HCT116 (cell line): ENCODE measurements at regions not wholly inside any gene's neighbourhood (a gene's known extent, or its start where the extent isn't known, plus 50 kb on each side); places are given as distances from the start of the nearest gene placed in this dataset.

Source experiments
- ATAC-seq: fragments of 200-7000 bp; cut with Tn5 transposase; 2 replicates; pipeline ENCODE4 v1.9.1; 2020; ENCODE audit warnings: mild to moderate bottlenecking, moderate library complexity
- BruUV-seq: library from RNA; stranded (reverse); fragments of 400-500 nt; replicated peaks from 2 replicates; lab custom pipeline; 2021; lab: Mats Ljungman, UMichigan
- CTCF ChIA-PET: fragments of 300-600 bp; sonication (Branson Sonifier 250); formaldehyde crosslinking; loops from one replicate; lab custom pipeline; 2021; ENCODE audit warnings: antibody characterized with exemption; lab: Charles Lee
- POLR2A ChIA-PET: fragments of 300-600, 350-600 bp; sonication (Branson Sonifier 250); formaldehyde crosslinking; loops from one replicate; lab custom pipeline; 2021; ENCODE audit warnings: antibody characterized with exemption; lab: Charles Lee
- RAD21 ChIA-PET, 2 experiments: fragments of 300-600 bp; sonication (Branson Sonifier 250); formaldehyde crosslinking; loops; one replicate each; lab custom pipeline; 2023; ENCODE audit warnings: low total read pairs in 2 of 2; ENCODE audit not compliant: uncharacterized antibody in 2 of 2, unreplicated experiment in 2 of 2, low non-redundant PET in 1 of 2; lab: Charles Lee
- DNase-seq: peaks from one replicate; pipeline ENCODE4 v3.0.0-alpha.2; 2010; ENCODE audit warnings: low read depth, low spot score
- H2AFZ ChIP-seq: fragments of 200-600 bp; shearing (Covaris generic), sonication (generic); 2 replicates; pipeline ENCODE4 v1.6.1; 2017; ENCODE audit warnings: low read depth, mixed run types, mixed read lengths, antibody characterized with exemption, low read length; ENCODE audit not compliant: poor library complexity, severe bottlenecking
- H3K27ac ChIP-seq: 2 replicates; pipeline ENCODE4 v1.5.1; 2012; ENCODE audit warnings: low read depth, low read length
- H3K27me3 ChIP-seq: fragments of 200-600 bp; sonication (generic); 2 replicates; pipeline ENCODE4 v1.6.1; 2016; ENCODE audit warnings: mixed run types, low read length, mixed read lengths; ENCODE audit not compliant: insufficient read depth
- H3K36me3 ChIP-seq, 2 experiments: fragments of 200-500 bp in 1 of 2; fragments of 200-600 bp in 1 of 2; sonication (Bioruptor generic) in 1 of 2; sonication (generic) in 1 of 2; 2 replicates each; pipeline versions ENCODE4 v1.5.1 to v1.6.1; 2014 to 2016; ENCODE audit warnings: low read length in 2 of 2, inconsistent platforms in 1 of 2, mixed read lengths in 1 of 2, mixed run types in 1 of 2; ENCODE audit not compliant: insufficient read depth in 2 of 2, control insufficient read depth in 1 of 2
- H3K4me1 ChIP-seq, 2 experiments: fragments of 200-600 bp in 1 of 2; sonication (generic) in 1 of 2; 2 replicates each; pipeline versions ENCODE4 v1.5.1 to v1.6.1; 2012 to 2017; ENCODE audit warnings: low read length in 2 of 2, inconsistent platforms in 1 of 2, mild to moderate bottlenecking in 1 of 2, mixed read lengths in 1 of 2, mixed run types in 1 of 2, moderate library complexity in 1 of 2; ENCODE audit not compliant: insufficient read depth in 2 of 2, control insufficient read depth in 1 of 2
- H3K4me2 ChIP-seq: fragments of 200-600 bp; sonication (generic); 2 replicates; pipeline ENCODE4 v1.6.1; 2017; ENCODE audit warnings: mixed run types, low read length, mixed read lengths
- H3K4me3 ChIP-seq, 2 experiments: fragments of 200-600 bp in 1 of 2; sonication (generic) in 1 of 2; replicated peaks in 1 of 2; 2 replicates each; pipeline ENCODE4 v1.5.1; 2011 to 2016; ENCODE audit warnings: low read length in 2 of 2, control low read depth in 1 of 2, low read depth in 1 of 2, mild to moderate bottlenecking in 1 of 2, mixed read lengths in 1 of 2, mixed run types in 1 of 2
- H3K79me2 ChIP-seq: fragments of 200-600 bp; sonication (generic); 2 replicates; pipeline ENCODE4 v1.6.1; 2017; ENCODE audit warnings: mild to moderate bottlenecking, mixed run types, low read length, moderate library complexity, mixed read lengths; ENCODE audit not compliant: insufficient read depth
- H3K9ac ChIP-seq: fragments of 200-600 bp; sonication (generic); 2 replicates; pipeline ENCODE4 v1.6.1; 2016; ENCODE audit warnings: low read length, mixed read lengths
- H3K9me2 ChIP-seq: fragments of 200-600 bp; sonication (generic), shearing (Covaris generic); 2 replicates; pipeline ENCODE4 v1.6.1; 2017; ENCODE audit warnings: mixed run types, mild to moderate bottlenecking, moderate library complexity; ENCODE audit not compliant: insufficient read depth
- H3K9me3 ChIP-seq, 2 experiments: fragments of 200-500 bp in 1 of 2; fragments of 200-600 bp in 1 of 2; sonication (Bioruptor generic) in 1 of 2; sonication (generic) in 1 of 2; 2 replicates each; pipeline ENCODE4 v1.6.1; 2014 to 2017; ENCODE audit warnings: low read length in 2 of 2, mixed read lengths in 2 of 2, inconsistent platforms in 1 of 2, low read depth in 1 of 2, mild to moderate bottlenecking in 1 of 2, mixed run types in 1 of 2, moderate library complexity in 1 of 2; ENCODE audit not compliant: control insufficient read depth in 1 of 2, insufficient read depth in 1 of 2
- H4K20me1 ChIP-seq: fragments of 200-600 bp; sonication (generic), shearing (Covaris generic); 2 replicates; pipeline ENCODE4 v1.6.1; 2017; ENCODE audit warnings: mixed run types, mild to moderate bottlenecking, moderate library complexity; ENCODE audit not compliant: insufficient read depth
- CBX3 ChIP-seq: IDR thresholded peaks from 2 replicates; pipeline ENCODE4 v1.6.1; 2012; ENCODE audit warnings: low read depth
- CEBPB ChIP-seq: IDR thresholded peaks from 2 replicates; pipeline ENCODE4 v1.6.1; 2012; ENCODE audit warnings: low read depth
- EGR1 ChIP-seq: IDR thresholded peaks from 2 replicates; pipeline ENCODE4 v1.6.1; 2012; ENCODE audit warnings: low read depth
- ELF1 ChIP-seq: IDR thresholded peaks from 2 replicates; pipeline ENCODE4 v1.6.1; 2012; ENCODE audit warnings: low read depth, borderline replicate concordance
- EZH2 ChIP-seq: fragments of 200-600 bp; sonication (generic); IDR thresholded peaks from 2 replicates; pipeline ENCODE4 v1.6.1; 2017; ENCODE audit warnings: antibody characterized with exemption, mixed run types
- EZH2phosphoT487 ChIP-seq: fragments of 200-600 bp; IDR thresholded peaks from 2 replicates; pipeline ENCODE4 v1.6.1; 2018; ENCODE audit warnings: antibody characterized with exemption, borderline replicate concordance
- JUND ChIP-seq: IDR thresholded peaks from 2 replicates; pipeline ENCODE4 v1.6.1; 2012
- POLR2A ChIP-seq: IDR thresholded peaks from 2 replicates; pipeline ENCODE4 v1.7.0; 2011; ENCODE audit warnings: borderline replicate concordance; ENCODE audit not compliant: insufficient read depth, insufficient read length; ENCODE audit errors: extremely low read depth
- POLR2AphosphoS5 ChIP-seq: IDR thresholded peaks from 2 replicates; pipeline ENCODE4 v1.6.1; 2011; ENCODE audit warnings: mild to moderate bottlenecking, low read depth, low read length, moderate library complexity
- RAD21 ChIP-seq: IDR thresholded peaks from 2 replicates; pipeline ENCODE4 v1.6.1; 2012; ENCODE audit warnings: low read depth, mild to moderate bottlenecking
- SIN3A ChIP-seq: IDR thresholded peaks from 2 replicates; pipeline ENCODE4 v1.6.1; 2012; ENCODE audit warnings: low read depth
- SRF ChIP-seq: IDR thresholded peaks from 2 replicates; pipeline ENCODE4 v1.6.1; 2012; ENCODE audit warnings: low read depth
- YY1 ChIP-seq: IDR thresholded peaks from 2 replicates; pipeline ENCODE4 v1.6.1; 2011; ENCODE audit warnings: low read length, low read depth, moderate library complexity, mild to moderate bottlenecking; ENCODE audit not compliant: insufficient replicate concordance; ENCODE audit errors: extremely low read depth
- ZFX ChIP-seq: fragments of 450-650 bp; IDR thresholded peaks from 2 replicates; pipeline ENCODE4 v1.6.1; 2017
- intact Hi-C: fragments of 100-400 bp; cut with micrococcal nuclease; formaldehyde crosslinking; loops from 2 replicates; pipeline ENCODE4 v1.10.0; 2022
- TF ChIP-seq, protein P1 (sequence below): IDR thresholded peaks from 2 replicates; pipeline ENCODE4 v1.6.1; 2012
- TF ChIP-seq, protein P2 (sequence below): IDR thresholded peaks from 2 replicates; pipeline ENCODE4 v1.6.1; 2012
- TF ChIP-seq, protein P3 (sequence below): IDR thresholded peaks from 2 replicates; pipeline ENCODE4 v1.6.1; 2012; ENCODE audit warnings: low read depth
- TF ChIP-seq, protein P4 (sequence below), 3 experiments: fragments of 200-600 bp in 1 of 3; sonication (generic) in 1 of 3; IDR thresholded peaks in 2 of 3; conservative IDR thresholded peaks in 1 of 3; 2 replicates each; pipeline ENCODE4 v1.5.1; 2012 to 2017; ENCODE audit warnings: low read depth in 2 of 3, low read length in 2 of 3, antibody characterized with exemption in 1 of 3, borderline replicate concordance in 1 of 3, control low read depth in 1 of 3, mild to moderate bottlenecking in 1 of 3, mixed read lengths in 1 of 3, mixed run types in 1 of 3, moderate library complexity in 1 of 3; ENCODE audit not compliant: insufficient read depth in 1 of 3
- TF ChIP-seq, protein P5 (sequence below): IDR thresholded peaks from 2 replicates; pipeline ENCODE4 v1.6.1; 2011; ENCODE audit warnings: mild to moderate bottlenecking, low read length, moderate library complexity; ENCODE audit not compliant: insufficient replicate concordance; ENCODE audit errors: extremely low read depth

DNA sequence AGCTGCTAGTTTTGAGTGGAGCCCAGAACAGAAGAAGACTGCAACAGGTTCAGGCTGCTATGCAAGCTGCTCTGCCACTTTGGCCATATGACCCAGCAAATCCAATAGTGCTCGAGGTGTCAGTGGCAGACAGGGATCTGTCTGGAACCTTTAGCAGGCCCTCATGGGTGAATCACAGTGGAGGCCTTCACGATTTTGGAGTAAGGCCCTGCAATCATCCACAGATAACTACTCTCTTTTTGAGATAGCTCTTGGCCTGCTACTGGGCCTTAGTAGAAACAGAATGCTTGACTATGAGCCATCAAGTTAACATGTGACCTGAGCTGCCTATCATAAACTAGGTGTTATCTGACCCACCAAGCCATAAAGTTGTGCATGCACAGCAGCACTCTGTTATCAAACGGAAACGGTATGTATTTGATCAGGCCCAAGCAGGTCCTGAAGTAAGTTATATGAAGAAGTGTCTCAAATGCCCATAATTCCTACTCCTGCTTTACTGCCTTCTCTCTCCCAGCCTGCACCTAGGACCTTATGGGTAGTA is 116.9 kb upstream of the CCDC196 start:
- no peak overlapping the region for H3K9ac ChIP-seq
- H3K27ac ChIP-seq = no peak overlapping the region
- H3K4me1 ChIP-seq = no peaks in the 10 kb centered on the region
- no peak for DNase-seq
- H4K20me1 ChIP-seq = no peaks in the 10 kb centered on the region
- CTCF ChIA-PET = interaction anchor here (1.3 kb wide), 1 partner anchor 9 kb away, joined by 13 read pairs; no protein-coding TSS in a partner anchor
- no peaks in the 10 kb centered on the region for H3K36me3 ChIP-seq
- H3K4me3 ChIP-seq = no peak overlapping the region
- no peaks in the 10 kb centered on the region for H3K27me3 ChIP-seq
- ATAC-seq = no peak
- TF ChIP-seq, protein P1, sequence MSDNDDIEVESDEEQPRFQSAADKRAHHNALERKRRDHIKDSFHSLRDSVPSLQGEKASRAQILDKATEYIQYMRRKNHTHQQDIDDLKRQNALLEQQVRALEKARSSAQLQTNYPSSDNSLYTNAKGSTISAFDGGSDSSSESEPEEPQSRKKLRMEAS = no peak
- TF ChIP-seq JUND = no peak
- TF ChIP-seq, protein P2, sequence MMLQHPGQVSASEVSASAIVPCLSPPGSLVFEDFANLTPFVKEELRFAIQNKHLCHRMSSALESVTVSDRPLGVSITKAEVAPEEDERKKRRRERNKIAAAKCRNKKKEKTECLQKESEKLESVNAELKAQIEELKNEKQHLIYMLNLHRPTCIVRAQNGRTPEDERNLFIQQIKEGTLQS = no peak
- no peak for TF ChIP-seq EZH2
- TF ChIP-seq EZH2phosphoT487 = no peak
- no peak for TF ChIP-seq CBX3
- TF ChIP-seq EGR1 = no peak
- TF ChIP-seq SRF = no peak
- TF ChIP-seq YY1 = no peak
- no peak for TF ChIP-seq ELF1
- TF ChIP-seq SIN3A = no peak
- TF ChIP-seq ZFX = no peak
- TF ChIP-seq POLR2A = no peak
- TF ChIP-seq, protein P3, sequence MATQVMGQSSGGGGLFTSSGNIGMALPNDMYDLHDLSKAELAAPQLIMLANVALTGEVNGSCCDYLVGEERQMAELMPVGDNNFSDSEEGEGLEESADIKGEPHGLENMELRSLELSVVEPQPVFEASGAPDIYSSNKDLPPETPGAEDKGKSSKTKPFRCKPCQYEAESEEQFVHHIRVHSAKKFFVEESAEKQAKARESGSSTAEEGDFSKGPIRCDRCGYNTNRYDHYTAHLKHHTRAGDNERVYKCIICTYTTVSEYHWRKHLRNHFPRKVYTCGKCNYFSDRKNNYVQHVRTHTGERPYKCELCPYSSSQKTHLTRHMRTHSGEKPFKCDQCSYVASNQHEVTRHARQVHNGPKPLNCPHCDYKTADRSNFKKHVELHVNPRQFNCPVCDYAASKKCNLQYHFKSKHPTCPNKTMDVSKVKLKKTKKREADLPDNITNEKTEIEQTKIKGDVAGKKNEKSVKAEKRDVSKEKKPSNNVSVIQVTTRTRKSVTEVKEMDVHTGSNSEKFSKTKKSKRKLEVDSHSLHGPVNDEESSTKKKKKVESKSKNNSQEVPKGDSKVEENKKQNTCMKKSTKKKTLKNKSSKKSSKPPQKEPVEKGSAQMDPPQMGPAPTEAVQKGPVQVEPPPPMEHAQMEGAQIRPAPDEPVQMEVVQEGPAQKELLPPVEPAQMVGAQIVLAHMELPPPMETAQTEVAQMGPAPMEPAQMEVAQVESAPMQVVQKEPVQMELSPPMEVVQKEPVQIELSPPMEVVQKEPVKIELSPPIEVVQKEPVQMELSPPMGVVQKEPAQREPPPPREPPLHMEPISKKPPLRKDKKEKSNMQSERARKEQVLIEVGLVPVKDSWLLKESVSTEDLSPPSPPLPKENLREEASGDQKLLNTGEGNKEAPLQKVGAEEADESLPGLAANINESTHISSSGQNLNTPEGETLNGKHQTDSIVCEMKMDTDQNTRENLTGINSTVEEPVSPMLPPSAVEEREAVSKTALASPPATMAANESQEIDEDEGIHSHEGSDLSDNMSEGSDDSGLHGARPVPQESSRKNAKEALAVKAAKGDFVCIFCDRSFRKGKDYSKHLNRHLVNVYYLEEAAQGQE = no peak
- TF ChIP-seq RAD21 = no peak
- TF ChIP-seq, protein P4, sequence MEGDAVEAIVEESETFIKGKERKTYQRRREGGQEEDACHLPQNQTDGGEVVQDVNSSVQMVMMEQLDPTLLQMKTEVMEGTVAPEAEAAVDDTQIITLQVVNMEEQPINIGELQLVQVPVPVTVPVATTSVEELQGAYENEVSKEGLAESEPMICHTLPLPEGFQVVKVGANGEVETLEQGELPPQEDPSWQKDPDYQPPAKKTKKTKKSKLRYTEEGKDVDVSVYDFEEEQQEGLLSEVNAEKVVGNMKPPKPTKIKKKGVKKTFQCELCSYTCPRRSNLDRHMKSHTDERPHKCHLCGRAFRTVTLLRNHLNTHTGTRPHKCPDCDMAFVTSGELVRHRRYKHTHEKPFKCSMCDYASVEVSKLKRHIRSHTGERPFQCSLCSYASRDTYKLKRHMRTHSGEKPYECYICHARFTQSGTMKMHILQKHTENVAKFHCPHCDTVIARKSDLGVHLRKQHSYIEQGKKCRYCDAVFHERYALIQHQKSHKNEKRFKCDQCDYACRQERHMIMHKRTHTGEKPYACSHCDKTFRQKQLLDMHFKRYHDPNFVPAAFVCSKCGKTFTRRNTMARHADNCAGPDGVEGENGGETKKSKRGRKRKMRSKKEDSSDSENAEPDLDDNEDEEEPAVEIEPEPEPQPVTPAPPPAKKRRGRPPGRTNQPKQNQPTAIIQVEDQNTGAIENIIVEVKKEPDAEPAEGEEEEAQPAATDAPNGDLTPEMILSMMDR (IDR thresholded peaks at IDR 0.05 in 2 of 3, conservative IDR thresholded peaks at IDR 0.05 in 1 of 3; ENCODE audit: borderline replicate concordance in 1 of 3, insufficient read depth in 1 of 3, low read depth in 2 of 3, low read length in 2 of 3) = no peak
- no peak for TF ChIP-seq POLR2AphosphoS5
- TF ChIP-seq, protein P5, sequence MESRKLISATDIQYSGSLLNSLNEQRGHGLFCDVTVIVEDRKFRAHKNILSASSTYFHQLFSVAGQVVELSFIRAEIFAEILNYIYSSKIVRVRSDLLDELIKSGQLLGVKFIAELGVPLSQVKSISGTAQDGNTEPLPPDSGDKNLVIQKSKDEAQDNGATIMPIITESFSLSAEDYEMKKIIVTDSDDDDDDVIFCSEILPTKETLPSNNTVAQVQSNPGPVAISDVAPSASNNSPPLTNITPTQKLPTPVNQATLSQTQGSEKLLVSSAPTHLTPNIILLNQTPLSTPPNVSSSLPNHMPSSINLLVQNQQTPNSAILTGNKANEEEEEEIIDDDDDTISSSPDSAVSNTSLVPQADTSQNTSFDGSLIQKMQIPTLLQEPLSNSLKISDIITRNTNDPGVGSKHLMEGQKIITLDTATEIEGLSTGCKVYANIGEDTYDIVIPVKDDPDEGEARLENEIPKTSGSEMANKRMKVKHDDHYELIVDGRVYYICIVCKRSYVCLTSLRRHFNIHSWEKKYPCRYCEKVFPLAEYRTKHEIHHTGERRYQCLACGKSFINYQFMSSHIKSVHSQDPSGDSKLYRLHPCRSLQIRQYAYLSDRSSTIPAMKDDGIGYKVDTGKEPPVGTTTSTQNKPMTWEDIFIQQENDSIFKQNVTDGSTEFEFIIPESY = no peak
- TF ChIP-seq CEBPB = no peak
- RAD21 ChIA-PET = no interaction called here
- POLR2A ChIA-PET = no interaction called here
- no peaks in the 10 kb centered on the region for H3K9me3 ChIP-seq
- no peak overlapping the region for H3K4me2 ChIP-seq
- intact Hi-C loops = loop anchor here (10.0 kb wide), 1 partner anchor 1336 kb away; the partner anchor contains the start of gene RDH12
- no peaks in the 10 kb centered on the region for H3K79me2 ChIP-seq
- no TSS peak for BruUV-seq
- no peaks in the 10 kb centered on the region for H3K9me2 ChIP-seq
- no peak overlapping the region for H2AFZ ChIP-seq
